Gastroesophageal sphincter (tissue), 4 donors: ENCODE measurements at regions not wholly inside any gene's neighbourhood (a gene's known extent, or its start where the extent isn't known, plus 50 kb on each side); places are given as distances from the start of the nearest gene placed in this dataset.

ENCODE experiments used
- ATAC-seq: fragments of 150-250 bp; one replicate; pipeline ENCODE4 v1.9.1; 2016; ENCODE audit warnings: mild to moderate bottlenecking, moderate library complexity
- H3K27ac ChIP-seq, 4 donors: fragments of 200-600 bp; sonication (generic) in 3 of 4; 1 replicate in 3 of 4; 2 replicates in 1 of 4; pipeline ENCODE4 v1.5.1; 2016 to 2019
- H3K27me3 ChIP-seq: fragments of 200-600 bp; sonication (generic); one replicate; pipeline ENCODE4 v1.5.1; 2019
- H3K36me3 ChIP-seq, 2 donors: fragments of 200-600 bp; sonication (generic); one replicate each; pipeline ENCODE4 v1.5.1; 2019; ENCODE audit warnings: control low read depth in 1 of 2
- H3K4me1 ChIP-seq, 3 donors: fragments of 200-600 bp; sonication (generic); 1 replicate in 2 of 3; 2 replicates in 1 of 3; pipeline ENCODE4 v1.5.1; 2016 to 2019; ENCODE audit warnings: control low read depth in 2 of 3
- H3K4me3 ChIP-seq, 2 donors: fragments of 200-600 bp; sonication (generic); one replicate each; pipeline ENCODE4 v1.5.1; 2019; ENCODE audit warnings: mild to moderate bottlenecking in 1 of 2, moderate library complexity in 1 of 2
- H3K9me3 ChIP-seq, 3 donors: fragments of 200-600 bp; sonication (generic); one replicate each; pipeline ENCODE4 v1.5.1; 2017 to 2019; ENCODE audit warnings: control low read depth in 2 of 3
- EP300 ChIP-seq: sonication (generic); formaldehyde crosslinking; IDR thresholded peaks from one replicate; pipeline ENCODE4 v1.6.1; 2017; ENCODE audit warnings: antibody characterized with exemption, mild to moderate bottlenecking
- POLR2A ChIP-seq, 2 donors: fragments of 450-650 bp; IDR thresholded peaks; one replicate each; pipeline ENCODE4 v1.6.1; 2017; ENCODE audit warnings: antibody characterized with exemption in 2 of 2, mild to moderate bottlenecking in 2 of 2, moderate library complexity in 1 of 2
- POLR2AphosphoS5 ChIP-seq: sonication (generic); formaldehyde crosslinking; IDR thresholded peaks from one replicate; pipeline ENCODE4 v1.6.1; 2017; ENCODE audit warnings: antibody characterized with exemption
- WGBS, 2 donors: methylation state at CpG; one replicate each; pipeline ENCODE4 v1.1.5; 2018; ENCODE audit warnings: low coverage in 1 of 2; 5-methylcytosine and 5-hydroxymethylcytosine counted together
- TF ChIP-seq, protein P1 (sequence below), 4 experiments: fragments of 200-600 bp in 2 of 4; fragments of 450-650 bp in 2 of 4; sonication (generic) in 1 of 4; IDR thresholded peaks; one replicate each; pipeline ENCODE4 v1.5.1; 2017 to 2019; ENCODE audit warnings: antibody characterized with exemption in 4 of 4, mild to moderate bottlenecking in 2 of 4, moderate library complexity in 2 of 4

- Histone ChIP-seq H3K36me3 (no peaks in the 10 kb centered on the region), H3K9me3 (no peaks in the 10 kb centered on the region), H3K27ac (no peak overlapping the region), H3K4me1 (no peaks in the 10 kb centered on the region), H3K4me3 (no peak overlapping the region), H3K27me3 (no peaks in the 10 kb centered on the region)
- WGBS, 2 donors, result 76 to 83% methylated on average over 4 to 5 of the region's 5 CpGs
- ATAC-seq, result no peak
- TF ChIP-seq EP300 (no peak), POLR2A (IDR thresholded peaks at IDR 0.05) (no peak), POLR2AphosphoS5 (no peak)
- TF ChIP-seq, protein P1, sequence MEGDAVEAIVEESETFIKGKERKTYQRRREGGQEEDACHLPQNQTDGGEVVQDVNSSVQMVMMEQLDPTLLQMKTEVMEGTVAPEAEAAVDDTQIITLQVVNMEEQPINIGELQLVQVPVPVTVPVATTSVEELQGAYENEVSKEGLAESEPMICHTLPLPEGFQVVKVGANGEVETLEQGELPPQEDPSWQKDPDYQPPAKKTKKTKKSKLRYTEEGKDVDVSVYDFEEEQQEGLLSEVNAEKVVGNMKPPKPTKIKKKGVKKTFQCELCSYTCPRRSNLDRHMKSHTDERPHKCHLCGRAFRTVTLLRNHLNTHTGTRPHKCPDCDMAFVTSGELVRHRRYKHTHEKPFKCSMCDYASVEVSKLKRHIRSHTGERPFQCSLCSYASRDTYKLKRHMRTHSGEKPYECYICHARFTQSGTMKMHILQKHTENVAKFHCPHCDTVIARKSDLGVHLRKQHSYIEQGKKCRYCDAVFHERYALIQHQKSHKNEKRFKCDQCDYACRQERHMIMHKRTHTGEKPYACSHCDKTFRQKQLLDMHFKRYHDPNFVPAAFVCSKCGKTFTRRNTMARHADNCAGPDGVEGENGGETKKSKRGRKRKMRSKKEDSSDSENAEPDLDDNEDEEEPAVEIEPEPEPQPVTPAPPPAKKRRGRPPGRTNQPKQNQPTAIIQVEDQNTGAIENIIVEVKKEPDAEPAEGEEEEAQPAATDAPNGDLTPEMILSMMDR (IDR thresholded peaks at IDR 0.05), result no peak
Measured at GRCh38 chr14:87186737-87187136, 806.2 kb downstream of the GALC start.

GRCh38 chr14:87185961-87186560 lies 806.9 kb downstream of the GALC start:
- 60 to 62% methylated on average over 10 of the region's 10 CpGs for WGBS, 2 donors
- TF ChIP-seq POLR2AphosphoS5, result no peak
- no peak for TF ChIP-seq POLR2A (IDR thresholded peaks at IDR 0.05)

GRCh38 chr14:87184180-87184579 lies 808.8 kb downstream of the GALC start:
- TF ChIP-seq POLR2AphosphoS5 (no peak), POLR2A (IDR thresholded peaks at IDR 0.05) (no peak), EP300 (no peak)
- TF ChIP-seq, protein P1 (IDR thresholded peaks at IDR 0.05), result no peak
- Histone ChIP-seq H3K27ac (no peak overlapping the region), H3K27me3 (no peaks in the 10 kb centered on the region), H3K36me3 (no peaks in the 10 kb centered on the region), H3K9me3 (no peaks in the 10 kb centered on the region), H3K4me1 (no peaks in the 10 kb centered on the region), H3K4me3 (no peak overlapping the region)
- WGBS, 2 donors, result 85 to 88% methylated on average over 4 of the region's 4 CpGs
- no peak for ATAC-seq

More at GRCh38 chr14:87185961-87186560, 806.9 kb downstream of the GALC start:
- Histone ChIP-seq H3K27ac (no peak overlapping the region), H3K4me3 (no peak overlapping the region), H3K9me3 (no peaks in the 10 kb centered on the region), H3K4me1 (no peaks in the 10 kb centered on the region), H3K36me3 (no peaks in the 10 kb centered on the region), H3K27me3 (no peaks in the 10 kb centered on the region)
- no peak for ATAC-seq

DNA sequence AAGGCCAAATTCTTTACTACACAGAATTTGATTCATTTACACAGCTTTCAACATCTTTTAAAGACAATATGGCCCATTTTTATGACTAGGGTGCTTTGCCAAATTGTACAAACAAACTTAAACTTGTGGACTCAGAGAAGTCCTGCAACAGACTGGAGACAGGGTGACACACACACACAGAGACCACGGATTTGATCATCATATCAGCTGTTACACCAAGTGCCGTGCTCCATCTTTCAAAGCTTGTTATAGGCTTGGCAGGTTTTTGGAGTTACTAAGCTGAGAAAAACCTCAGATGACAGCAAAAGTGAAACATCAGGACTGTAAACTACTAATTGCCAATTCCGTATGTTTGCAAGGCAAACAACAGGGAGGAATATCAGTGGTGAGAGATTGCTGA lies 811.7 kb downstream of the GALC start:
- no peaks in the 10 kb centered on the region for H3K27me3 ChIP-seq
- H3K27ac ChIP-seq, result no peak overlapping the region
- no peaks in the 10 kb centered on the region for H3K9me3 ChIP-seq
- TF ChIP-seq, protein P1 (IDR thresholded peaks at IDR 0.05), result no peak
- no peak for TF ChIP-seq EP300
- 65 to 94% methylated on average over 2 to 3 of the region's 3 CpGs for WGBS, 2 donors
- ATAC-seq, result no peak
- H3K4me1 ChIP-seq, result no peaks in the 10 kb centered on the region
- no peak overlapping the region for H3K4me3 ChIP-seq
- no peaks in the 10 kb centered on the region for H3K36me3 ChIP-seq

GRCh38 chr14:87179936-87180335 lies 813.0 kb downstream of the GALC start:
- Histone ChIP-seq H3K9me3 (no peaks in the 10 kb centered on the region), H3K27me3 (no peaks in the 10 kb centered on the region), H3K4me3 (no peak overlapping the region), H3K36me3 (no peaks in the 10 kb centered on the region), H3K4me1 (no peaks in the 10 kb centered on the region), H3K27ac (no peak overlapping the region)
- 83 to 93% methylated on average over 3 to 6 of the region's 6 CpGs for WGBS, 2 donors
- no peak for ATAC-seq
- TF ChIP-seq, protein P1 (IDR thresholded peaks at IDR 0.05), result no peak
- no peak for TF ChIP-seq POLR2A (IDR thresholded peaks at IDR 0.05)
- TF ChIP-seq POLR2AphosphoS5, result no peak
- no peak for TF ChIP-seq EP300
